MM.1S (cell line): ENCODE measurements at regions not wholly inside any gene's neighbourhood (a gene's known extent, or its start where the extent isn't known, plus 50 kb on each side); places are given as distances from the start of the nearest gene placed in this dataset.

Experiments used
- CTCF ChIP-seq: fragments of 300-600 bp; sonication (generic); IDR thresholded peaks from 2 replicates; pipeline ENCODE4 v1.5.1; 2016; ENCODE audit warnings: antibody characterized with exemption, low read length, mixed read lengths
- EZH2 ChIP-seq: fragments of 300-600 bp; sonication (generic); optimal IDR thresholded peaks from 2 replicates; pipeline ENCODE3; 2017; ENCODE audit warnings: low read depth, mild to moderate bottlenecking, antibody characterized with exemption, low read length, mixed read lengths

GRCh38 chr13:22325761-22326160, 654.9 kb downstream of the FGF9 start:
- TF ChIP-seq CTCF: no peak
- no peak for TF ChIP-seq EZH2
